HEK293 (cell line): ENCODE measurements at regions not wholly inside any gene's neighbourhood (a gene's known extent, or its start where the extent isn't known, plus 50 kb on each side); places are given as distances from the start of the nearest gene placed in this dataset.
A peak's percentile ranks its signal among the peaks of the same experiment; 100 is the strongest.

ENCODE experiments used
- CTCF ChIA-PET: fragments of 350-600 bp; formaldehyde crosslinking; extraction: SDS; loops from one replicate; lab custom pipeline; 2021; ENCODE audit warnings: antibody characterized with exemption; lab: Yijun Ruan, JAX
- POLR2A ChIA-PET: fragments of 300-600 bp; formaldehyde crosslinking; extraction: SDS; loops from one replicate; lab custom pipeline; 2020; ENCODE audit warnings: antibody characterized with exemption, inconsistent platforms; lab: Yijun Ruan, JAX
- H3K27ac ChIP-seq: fragments of 200-500 bp; sonication (Bioruptor generic); 2 replicates; pipeline ENCODE4 v1.5.1; 2014; ENCODE audit warnings: low read depth, low read length, control low read depth, inconsistent platforms; ENCODE audit errors: extremely low read depth
- H3K36me3 ChIP-seq, 2 experiments: fragments of 200-500 bp in 1 of 2; sonication (Bioruptor generic) in 1 of 2; 1 replicate in 1 of 2; 2 replicates in 1 of 2; pipeline ENCODE4 v1.5.1; 2014 to 2017; ENCODE audit warnings: inconsistent platforms in 2 of 2, low read length in 2 of 2; ENCODE audit not compliant: control insufficient read depth in 2 of 2, insufficient read depth in 1 of 2
- H3K4me1 ChIP-seq: fragments of 200-500 bp; sonication (Bioruptor generic); 2 replicates; pipeline ENCODE4 v1.5.1; 2014; ENCODE audit warnings: mild to moderate bottlenecking, low read length, inconsistent platforms; ENCODE audit not compliant: control insufficient read depth, insufficient read depth
- H3K4me3 ChIP-seq: 2 replicates; pipeline ENCODE4 v1.5.1; 2011; ENCODE audit warnings: low read depth, mild to moderate bottlenecking, control low read depth, low read length, moderate library complexity
- H3K9me3 ChIP-seq: fragments of 200-500 bp; sonication (Bioruptor generic); 2 replicates; pipeline ENCODE4 v1.5.1; 2014; ENCODE audit warnings: low read depth, low read length, inconsistent platforms; ENCODE audit not compliant: control insufficient read depth, insufficient read depth
- BCL11A ChIP-seq: fragments of 450-650 bp; formaldehyde crosslinking; IDR thresholded peaks from 2 replicates; pipeline ENCODE4 v1.5.1; 2016; ENCODE audit warnings: low read depth, missing biosample characterization, missing genetic modification characterization
- GLIS1 ChIP-seq: fragments of 450-650 bp; formaldehyde crosslinking; IDR thresholded peaks from 2 replicates; pipeline ENCODE4 v1.5.1; 2016; ENCODE audit warnings: missing biosample characterization, missing genetic modification characterization
- MZF1 ChIP-seq: fragments of 450-650 bp; formaldehyde crosslinking; IDR thresholded peaks from 2 replicates; pipeline ENCODE4 v1.5.1; 2017; ENCODE audit warnings: missing biosample characterization, missing genetic modification characterization, borderline replicate concordance
- OSR2 ChIP-seq: fragments of 450-650 bp; formaldehyde crosslinking; IDR thresholded peaks from 2 replicates; pipeline ENCODE4 v1.5.1; 2016; ENCODE audit warnings: missing biosample characterization, missing genetic modification characterization
- REPIN1 ChIP-seq: fragments of 450-650 bp; formaldehyde crosslinking; IDR thresholded peaks from 2 replicates; pipeline ENCODE4 v1.5.1; 2017; ENCODE audit warnings: missing biosample characterization, missing genetic modification characterization, low read depth
- SCRT1 ChIP-seq: fragments of 450-650 bp; formaldehyde crosslinking; IDR thresholded peaks from 2 replicates; pipeline ENCODE4 v1.5.1; 2016; ENCODE audit warnings: missing biosample characterization, missing genetic modification characterization, borderline replicate concordance
- SCRT2 ChIP-seq: fragments of 450-650 bp; formaldehyde crosslinking; IDR thresholded peaks from 2 replicates; pipeline ENCODE4 v1.5.1; 2016; ENCODE audit warnings: missing biosample characterization, missing genetic modification characterization
- ZBTB10 ChIP-seq: fragments of 450-650 bp; formaldehyde crosslinking; IDR thresholded peaks from 2 replicates; pipeline ENCODE4 v1.5.1; 2016; ENCODE audit warnings: missing biosample characterization, missing genetic modification characterization
- ZIC2 ChIP-seq: fragments of 450-650 bp; formaldehyde crosslinking; IDR thresholded peaks from 2 replicates; pipeline ENCODE4 v1.5.1; 2016; ENCODE audit warnings: missing biosample characterization, missing genetic modification characterization
- ZNF146 ChIP-seq: fragments of 450-650 bp; formaldehyde crosslinking; IDR thresholded peaks from 2 replicates; pipeline ENCODE4 v1.5.1; 2016; ENCODE audit warnings: missing biosample characterization, missing genetic modification characterization
- ZNF169 ChIP-seq: fragments of 450-650 bp; formaldehyde crosslinking; IDR thresholded peaks from 2 replicates; pipeline ENCODE4 v1.5.1; 2016; ENCODE audit warnings: missing biosample characterization, missing genetic modification characterization
- ZNF266 ChIP-seq: fragments of 450-650 bp; formaldehyde crosslinking; IDR thresholded peaks from 2 replicates; pipeline ENCODE4 v1.5.1; 2016; ENCODE audit warnings: missing biosample characterization, missing genetic modification characterization, low read depth
- ZNF302 ChIP-seq: fragments of 450-650 bp; formaldehyde crosslinking; IDR thresholded peaks from 2 replicates; pipeline ENCODE4 v1.5.1; 2016; ENCODE audit warnings: missing biosample characterization, missing genetic modification characterization, low read depth
- ZNF423 ChIP-seq: fragments of 450-650 bp; formaldehyde crosslinking; IDR thresholded peaks from 2 replicates; pipeline ENCODE4 v1.5.1; 2016; ENCODE audit warnings: missing biosample characterization, missing genetic modification characterization
- ZNF473 ChIP-seq: fragments of 450-650 bp; formaldehyde crosslinking; IDR thresholded peaks from 2 replicates; pipeline ENCODE4 v1.5.1; 2017; ENCODE audit warnings: missing biosample characterization, missing genetic modification characterization
- ZNF600 ChIP-seq: fragments of 450-650 bp; formaldehyde crosslinking; IDR thresholded peaks from 2 replicates; pipeline ENCODE4 v1.5.1; 2016; ENCODE audit warnings: missing biosample characterization, missing genetic modification characterization
- ZNF639 ChIP-seq: fragments of 450-650 bp; formaldehyde crosslinking; IDR thresholded peaks from 2 replicates; pipeline ENCODE4 v1.5.1; 2016; ENCODE audit warnings: missing biosample characterization, missing genetic modification characterization
- ZNF768 ChIP-seq: fragments of 450-650 bp; formaldehyde crosslinking; IDR thresholded peaks from 2 replicates; pipeline ENCODE4 v1.5.1; 2018; ENCODE audit warnings: missing biosample characterization, mild to moderate bottlenecking, missing genetic modification characterization
- ZSCAN16 ChIP-seq: fragments of 450-650 bp; formaldehyde crosslinking; IDR thresholded peaks from 2 replicates; pipeline ENCODE4 v1.5.1; 2016; ENCODE audit warnings: missing biosample characterization, missing genetic modification characterization
- TF ChIP-seq, protein P1 (sequence below): fragments of 450-650 bp; formaldehyde crosslinking; IDR thresholded peaks from 2 replicates; pipeline ENCODE4 v1.5.1; 2016; ENCODE audit warnings: missing biosample characterization, missing genetic modification characterization
- TF ChIP-seq, protein P2 (sequence below): fragments of 450-650 bp; formaldehyde crosslinking; IDR thresholded peaks from 2 replicates; pipeline ENCODE4 v1.5.1; 2016; ENCODE audit warnings: missing biosample characterization, missing genetic modification characterization
- TF ChIP-seq, protein P3 (sequence below): fragments of 450-650 bp; formaldehyde crosslinking; IDR thresholded peaks from 2 replicates; pipeline ENCODE4 v1.5.1; 2016; ENCODE audit warnings: missing biosample characterization, missing genetic modification characterization, low read depth

GRCh38 chr5:174401793-174402192 lies 322.6 kb upstream of the MSX2 start (continued):
- TF ChIP-seq, protein P1, sequence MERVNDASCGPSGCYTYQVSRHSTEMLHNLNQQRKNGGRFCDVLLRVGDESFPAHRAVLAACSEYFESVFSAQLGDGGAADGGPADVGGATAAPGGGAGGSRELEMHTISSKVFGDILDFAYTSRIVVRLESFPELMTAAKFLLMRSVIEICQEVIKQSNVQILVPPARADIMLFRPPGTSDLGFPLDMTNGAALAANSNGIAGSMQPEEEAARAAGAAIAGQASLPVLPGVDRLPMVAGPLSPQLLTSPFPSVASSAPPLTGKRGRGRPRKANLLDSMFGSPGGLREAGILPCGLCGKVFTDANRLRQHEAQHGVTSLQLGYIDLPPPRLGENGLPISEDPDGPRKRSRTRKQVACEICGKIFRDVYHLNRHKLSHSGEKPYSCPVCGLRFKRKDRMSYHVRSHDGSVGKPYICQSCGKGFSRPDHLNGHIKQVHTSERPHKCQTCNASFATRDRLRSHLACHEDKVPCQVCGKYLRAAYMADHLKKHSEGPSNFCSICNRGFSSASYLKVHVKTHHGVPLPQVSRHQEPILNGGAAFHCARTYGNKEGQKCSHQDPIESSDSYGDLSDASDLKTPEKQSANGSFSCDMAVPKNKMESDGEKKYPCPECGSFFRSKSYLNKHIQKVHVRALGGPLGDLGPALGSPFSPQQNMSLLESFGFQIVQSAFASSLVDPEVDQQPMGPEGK (tag by site-specific recombination) = no peak
- TF ChIP-seq ZBTB10 (tag by site-specific recombination) (no peak), BCL11A (tag by site-specific recombination) (no peak), MZF1 (tag by site-specific recombination) (0 out of 2 replicates have a peak, but pooled peaks have one; percentile 49), ZNF302 (no peak), OSR2 (tag by site-specific recombination) (peak; percentile 87), ZNF146 (tag by site-specific recombination) (0 out of 2 replicates have a peak, but pooled peaks have one; percentile 4), GLIS1 (peak; percentile 77), ZNF266 (tag by site-specific recombination) (no peak), ZNF473 (no peak), ZIC2 (tag by site-specific recombination) (no peak), ZNF639 (tag by site-specific recombination) (peak; percentile 80; the same call in 1 of the 2 replicates), ZNF169 (tag by site-specific recombination) (no peak), ZNF423 (peak; percentile 65)
- TF ChIP-seq, protein P2, sequence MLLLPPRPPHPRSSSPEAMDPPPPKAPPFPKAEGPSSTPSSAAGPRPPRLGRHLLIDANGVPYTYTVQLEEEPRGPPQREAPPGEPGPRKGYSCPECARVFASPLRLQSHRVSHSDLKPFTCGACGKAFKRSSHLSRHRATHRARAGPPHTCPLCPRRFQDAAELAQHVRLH (tag by site-specific recombination) = peak; percentile 37; the same call in 1 of the 2 replicates
- TF ChIP-seq, protein P3, sequence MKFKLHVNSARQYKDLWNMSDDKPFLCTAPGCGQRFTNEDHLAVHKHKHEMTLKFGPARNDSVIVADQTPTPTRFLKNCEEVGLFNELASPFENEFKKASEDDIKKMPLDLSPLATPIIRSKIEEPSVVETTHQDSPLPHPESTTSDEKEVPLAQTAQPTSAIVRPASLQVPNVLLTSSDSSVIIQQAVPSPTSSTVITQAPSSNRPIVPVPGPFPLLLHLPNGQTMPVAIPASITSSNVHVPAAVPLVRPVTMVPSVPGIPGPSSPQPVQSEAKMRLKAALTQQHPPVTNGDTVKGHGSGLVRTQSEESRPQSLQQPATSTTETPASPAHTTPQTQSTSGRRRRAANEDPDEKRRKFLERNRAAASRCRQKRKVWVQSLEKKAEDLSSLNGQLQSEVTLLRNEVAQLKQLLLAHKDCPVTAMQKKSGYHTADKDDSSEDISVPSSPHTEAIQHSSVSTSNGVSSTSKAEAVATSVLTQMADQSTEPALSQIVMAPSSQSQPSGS (tag by site-specific recombination) = no peak
- TF ChIP-seq, all 188 proteins: peak for 37

DNA sequence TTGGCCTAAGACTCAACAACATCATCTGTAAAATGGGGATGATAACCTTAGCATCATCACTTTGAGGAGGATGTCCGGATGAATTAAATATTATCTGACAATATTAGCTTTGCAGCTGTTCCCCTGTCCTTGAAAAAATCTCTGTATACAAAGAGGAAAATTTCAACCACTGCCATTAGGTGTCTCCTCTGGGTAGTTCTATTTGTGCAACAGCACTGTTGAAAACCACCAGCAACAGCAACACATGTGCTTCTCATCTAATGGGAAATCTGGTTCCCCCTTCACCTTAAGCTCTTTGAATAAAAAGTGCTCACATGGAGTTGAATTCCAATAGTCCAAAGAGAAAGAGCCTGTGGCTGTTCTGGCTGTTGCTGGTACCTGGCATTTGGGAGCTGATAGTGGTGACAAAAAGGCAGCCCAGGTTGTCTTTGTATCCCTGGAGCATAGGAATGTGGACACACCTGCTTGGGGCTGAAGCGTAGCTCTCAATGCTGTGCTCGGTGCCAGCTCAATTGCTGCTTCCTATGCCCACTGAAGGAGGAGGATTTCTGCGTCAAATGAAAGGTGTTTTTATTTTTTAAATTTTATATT lies 322.1 kb upstream of the MSX2 start:
- peaks cover 14% of the 10 kb centered on the region for H3K4me1 ChIP-seq
- H3K27ac ChIP-seq = peak overlapping the region; percentile 48; the same call in 1 of the 2 replicates
- POLR2A ChIA-PET = interaction anchor here (0.7 to 1.3 kb wide), 4 partner anchors 8 to 60 kb away, joined by 3 to 4 read pairs (median 4); no protein-coding TSS in a partner anchor
- TF ChIP-seq ZNF768 (tag by site-specific recombination) = 0 out of 2 replicates have a peak, but pooled peaks have one; percentile 16
- no peak for TF ChIP-seq ZNF600 (tag by site-specific recombination)
- TF ChIP-seq ZNF473 = no peak
- no peak for TF ChIP-seq ZSCAN16 (tag by site-specific recombination)
- peak; percentile 66 for TF ChIP-seq SCRT2 (tag by site-specific recombination)
- 0 out of 2 replicates have a peak, but pooled peaks have one; percentile 10 for TF ChIP-seq SCRT1 (tag by site-specific recombination)
- no peak for TF ChIP-seq REPIN1
- H3K4me3 ChIP-seq = no peak overlapping the region
- no peaks in the 10 kb centered on the region for H3K9me3 ChIP-seq
- CTCF ChIA-PET = interaction anchor here (0.6 to 1.3 kb wide), 5 partner anchors 17 to 1734 kb away, joined by 3 to 5 read pairs (median 3); no protein-coding TSS in a partner anchor
- H3K36me3 ChIP-seq = no peaks in the 10 kb centered on the region
